ENCODE measurements at regions not wholly inside any gene's neighbourhood (a gene's known extent, or its start where the extent isn't known, plus 50 kb on each side); places are given as distances from the start of the nearest gene placed in this dataset.
"Not testable (repeated sequence)": the region's sequence is repeated elsewhere in the genome, so short reads cannot be mapped to it uniquely, and the experiment has no call there.

- no peak for DNase-seq (ENCODE audit: low read depth)
- Histone ChIP-seq H3K36me3 (ENCODE audit: control insufficient read depth, insufficient read depth, low read length, severe bottlenecking) (no peaks in the 10 kb centered on the region), H3K9ac (ENCODE audit: low read length) (no peak overlapping the region), H3K4me1 (ENCODE audit: control insufficient read depth, insufficient read depth, low read length) (no peaks in the 10 kb centered on the region), H3K27me3 (replicated peaks; ENCODE audit: control insufficient read depth, insufficient read depth, low read length) (no peaks in the 10 kb centered on the region), H3K4me3 (ENCODE audit: low read length) (no peak overlapping the region), H3K9me3 (ENCODE audit: control insufficient read depth, low read length) (no peaks in the 10 kb centered on the region)
Measured at GRCh38 chr5:88045165-88045564, 223.5 kb downstream of the TMEM161B start.

DNA sequence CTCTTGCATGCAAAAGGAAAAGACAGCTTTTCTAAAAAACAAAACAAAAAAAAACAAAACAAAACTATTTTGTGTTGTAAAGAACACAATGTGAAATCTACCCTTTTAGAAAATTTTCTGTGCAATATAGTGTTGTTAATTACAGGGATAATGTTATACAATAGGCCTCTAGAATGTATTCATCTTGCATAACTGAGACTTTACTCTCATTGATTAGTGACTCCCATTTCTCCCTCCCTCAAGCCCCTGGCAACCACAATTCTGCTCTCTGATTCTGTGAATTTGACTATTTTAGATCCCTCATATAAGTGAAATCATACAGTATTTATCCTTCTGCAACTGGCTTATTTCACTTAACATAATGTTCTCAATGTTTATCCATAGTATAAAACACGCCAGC lies 234.1 kb downstream of the TMEM161B start:
- Histone ChIP-seq H3K4me3 (ENCODE audit: low read length) (no peak overlapping the region), H3K36me3 (ENCODE audit: control insufficient read depth, insufficient read depth, low read length, severe bottlenecking) (no peaks in the 10 kb centered on the region), H3K4me1 (ENCODE audit: control insufficient read depth, insufficient read depth, low read length) (no peaks in the 10 kb centered on the region), H3K27me3 (replicated peaks; ENCODE audit: control insufficient read depth, insufficient read depth, low read length) (no peaks in the 10 kb centered on the region), H3K9me3 (ENCODE audit: control insufficient read depth, low read length) (no peaks in the 10 kb centered on the region), H3K9ac (ENCODE audit: low read length) (no peak overlapping the region)
- DNase-seq (ENCODE audit: low read depth): no peak

DNA sequence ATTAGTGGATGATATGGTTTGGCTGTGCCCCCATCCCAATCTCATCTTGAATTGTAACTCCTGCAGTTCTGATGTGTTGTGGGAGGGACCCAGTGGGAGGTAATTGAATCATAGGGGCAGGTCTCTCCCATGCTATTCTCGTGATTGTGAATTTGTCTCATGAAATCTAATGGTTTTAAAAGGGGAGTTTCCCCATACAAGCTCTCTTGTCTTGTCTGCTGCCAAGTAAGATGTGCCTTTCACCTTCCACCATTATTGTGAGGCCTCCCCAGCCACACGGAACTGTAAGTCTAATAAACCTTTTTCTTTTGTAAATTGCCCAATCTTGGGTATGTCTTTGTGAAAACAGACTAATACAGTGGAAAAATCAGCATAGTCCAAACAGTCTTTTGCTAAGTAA lies 235.5 kb downstream of the TMEM161B start:
- H3K36me3 ChIP-seq (ENCODE audit: control insufficient read depth, insufficient read depth, low read length, severe bottlenecking): no peaks in the 10 kb centered on the region
- no peaks in the 10 kb centered on the region for H3K9me3 ChIP-seq (ENCODE audit: control insufficient read depth, low read length)
- H3K4me1 ChIP-seq (ENCODE audit: control insufficient read depth, insufficient read depth, low read length): no peaks in the 10 kb centered on the region
- H3K4me3 ChIP-seq (ENCODE audit: low read length): no peak overlapping the region
- DNase-seq (ENCODE audit: low read depth): no peak
- H3K27me3 ChIP-seq (replicated peaks; ENCODE audit: control insufficient read depth, insufficient read depth, low read length): no peaks in the 10 kb centered on the region
- H3K9ac ChIP-seq (ENCODE audit: low read length): no peak overlapping the region

DNA sequence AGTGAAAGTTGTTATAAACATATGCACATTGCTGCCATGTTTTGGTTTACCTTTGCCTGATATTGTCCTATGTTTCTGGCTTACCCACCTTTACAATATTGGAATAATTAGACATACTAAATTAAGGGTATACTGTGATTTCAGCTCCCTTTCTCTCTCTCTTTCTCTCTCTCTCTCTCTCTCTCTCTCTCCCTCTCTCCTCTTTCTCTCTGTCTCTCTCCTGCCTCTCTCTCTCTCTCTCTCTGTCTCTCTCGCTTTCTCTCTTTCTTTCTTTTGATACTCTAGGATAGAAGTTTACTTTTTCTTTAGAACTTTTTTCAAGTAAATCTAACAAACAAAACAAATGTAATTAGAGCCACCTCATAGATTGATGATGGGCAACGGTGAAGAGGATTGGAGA lies 239.6 kb downstream of the TMEM161B start:
- Histone ChIP-seq H3K4me3 (ENCODE audit: low read length) (no peak overlapping the region), H3K27me3 (replicated peaks; ENCODE audit: control insufficient read depth, insufficient read depth, low read length) (no peaks in the 10 kb centered on the region), H3K9ac (ENCODE audit: low read length) (no peak overlapping the region), H3K4me1 (ENCODE audit: control insufficient read depth, insufficient read depth, low read length) (no peaks in the 10 kb centered on the region), H3K36me3 (ENCODE audit: control insufficient read depth, insufficient read depth, low read length, severe bottlenecking) (no peaks in the 10 kb centered on the region), H3K9me3 (ENCODE audit: control insufficient read depth, low read length) (no peaks in the 10 kb centered on the region)
- no peak for DNase-seq (ENCODE audit: low read depth)

DNA sequence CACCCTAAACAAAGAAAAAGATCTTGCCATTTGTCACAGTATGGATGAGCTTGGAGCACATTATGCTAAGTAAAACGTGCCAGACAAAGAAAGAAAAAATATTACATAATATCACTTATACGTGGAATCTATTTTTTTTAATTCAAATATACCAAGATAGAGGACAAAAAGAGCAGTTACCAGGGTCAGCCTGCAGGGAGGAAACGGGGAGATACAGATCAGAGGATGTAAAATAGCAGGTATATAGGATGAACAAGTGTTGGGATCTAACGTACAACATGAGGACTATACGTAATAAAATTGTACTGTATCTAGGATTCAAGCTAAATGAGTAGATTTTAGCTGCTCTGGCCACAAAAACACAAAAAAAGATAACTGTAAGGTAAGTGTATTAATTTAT lies 247.5 kb downstream of the TMEM161B start:
- Histone ChIP-seq H3K27me3 (replicated peaks; ENCODE audit: control insufficient read depth, insufficient read depth, low read length) (no peaks in the 10 kb centered on the region), H3K4me1 (ENCODE audit: control insufficient read depth, insufficient read depth, low read length) (no peaks in the 10 kb centered on the region), H3K9me3 (ENCODE audit: control insufficient read depth, low read length) (no peaks in the 10 kb centered on the region), H3K36me3 (ENCODE audit: control insufficient read depth, insufficient read depth, low read length, severe bottlenecking) (no peaks in the 10 kb centered on the region), H3K9ac (ENCODE audit: low read length) (no peak overlapping the region), H3K4me3 (ENCODE audit: low read length) (no peak overlapping the region)
- no peak for DNase-seq (ENCODE audit: low read depth)

GRCh38 chr5:88014984-88015383 lies 253.7 kb downstream of the TMEM161B start:
- not testable (repeated sequence) for H3K36me3 ChIP-seq (ENCODE audit: control insufficient read depth, insufficient read depth, low read length, severe bottlenecking); H3K27me3 ChIP-seq (replicated peaks; ENCODE audit: control insufficient read depth, insufficient read depth, low read length); H3K9me3 ChIP-seq (ENCODE audit: control insufficient read depth, low read length); H3K9ac ChIP-seq (ENCODE audit: low read length); H3K4me1 ChIP-seq (ENCODE audit: control insufficient read depth, insufficient read depth, low read length); DNase-seq (ENCODE audit: low read depth); H3K4me3 ChIP-seq (ENCODE audit: low read length)

GRCh38 chr5:88000877-88001276 lies 267.8 kb downstream of the TMEM161B start:
- Histone ChIP-seq H3K4me1 (ENCODE audit: control insufficient read depth, insufficient read depth, low read length) (no peaks in the 10 kb centered on the region), H3K9ac (ENCODE audit: low read length) (no peak overlapping the region), H3K4me3 (ENCODE audit: low read length) (no peak overlapping the region), H3K36me3 (ENCODE audit: control insufficient read depth, insufficient read depth, low read length, severe bottlenecking) (no peaks in the 10 kb centered on the region), H3K9me3 (ENCODE audit: control insufficient read depth, low read length) (no peaks in the 10 kb centered on the region), H3K27me3 (replicated peaks; ENCODE audit: control insufficient read depth, insufficient read depth, low read length) (no peaks in the 10 kb centered on the region)
- DNase-seq (ENCODE audit: low read depth): no peak

DNA sequence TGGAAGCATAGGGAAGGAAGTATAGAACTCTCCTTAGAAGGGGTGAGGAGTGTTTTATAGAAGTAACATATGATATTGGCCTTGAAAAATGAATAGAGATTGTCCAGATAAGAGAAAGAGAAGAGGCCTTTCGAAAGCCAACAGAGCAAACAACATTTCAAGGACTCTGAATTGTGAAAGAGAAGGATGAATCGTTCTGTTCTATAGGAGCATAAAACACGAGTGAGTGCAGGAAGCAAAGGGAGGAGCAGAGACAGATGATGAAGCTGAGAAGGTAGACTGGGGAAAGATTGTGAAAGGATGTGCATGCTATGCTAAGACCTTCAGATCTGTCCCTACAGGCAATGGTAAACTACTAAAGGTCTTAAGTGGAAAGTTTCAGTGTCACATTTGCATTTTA lies 271.0 kb downstream of the TMEM161B start:
- no peak overlapping the region for H3K9ac ChIP-seq (ENCODE audit: low read length)
- no peaks in the 10 kb centered on the region for H3K27me3 ChIP-seq (replicated peaks; ENCODE audit: control insufficient read depth, insufficient read depth, low read length)
- H3K9me3 ChIP-seq (ENCODE audit: control insufficient read depth, low read length): no peaks in the 10 kb centered on the region
- no peak for DNase-seq (ENCODE audit: low read depth)
- H3K4me3 ChIP-seq (ENCODE audit: low read length): no peak overlapping the region
- H3K4me1 ChIP-seq (ENCODE audit: control insufficient read depth, insufficient read depth, low read length): no peaks in the 10 kb centered on the region
- H3K36me3 ChIP-seq (ENCODE audit: control insufficient read depth, insufficient read depth, low read length, severe bottlenecking): no peaks in the 10 kb centered on the region

DNA sequence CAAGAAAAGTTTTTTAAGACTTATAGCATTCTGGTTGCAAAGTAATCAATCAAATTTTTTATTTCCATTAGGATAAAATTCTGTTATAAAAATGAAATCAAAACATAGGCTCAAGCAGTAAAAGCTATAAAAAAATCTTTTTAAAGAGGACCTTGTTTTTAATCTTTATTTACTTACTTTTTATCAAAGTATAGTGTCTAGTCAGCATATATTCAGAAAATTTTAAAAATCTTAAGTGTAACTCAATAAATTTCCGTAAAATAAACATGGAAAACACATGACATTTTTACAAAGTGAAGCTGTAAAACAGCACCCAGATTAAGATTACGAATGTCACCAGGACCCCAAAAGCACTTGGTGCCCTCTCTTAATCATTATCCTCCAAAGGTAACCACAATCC lies 302.4 kb downstream of the TMEM161B start:
- no peaks in the 10 kb centered on the region for H3K9me3 ChIP-seq (ENCODE audit: control insufficient read depth, low read length)
- no peak overlapping the region for H3K4me3 ChIP-seq (ENCODE audit: low read length)
- H3K4me1 ChIP-seq (ENCODE audit: control insufficient read depth, insufficient read depth, low read length): no peaks in the 10 kb centered on the region
- no peak for DNase-seq (ENCODE audit: low read depth)
- H3K27me3 ChIP-seq (replicated peaks; ENCODE audit: control insufficient read depth, insufficient read depth, low read length): no peaks in the 10 kb centered on the region
- H3K9ac ChIP-seq (ENCODE audit: low read length): no peak overlapping the region
- H3K36me3 ChIP-seq (ENCODE audit: control insufficient read depth, insufficient read depth, low read length, severe bottlenecking): no peaks in the 10 kb centered on the region

- DNase-seq (ENCODE audit: low read depth): no peak
- H3K4me3 ChIP-seq (ENCODE audit: low read length): no peak overlapping the region
- H3K9me3 ChIP-seq (ENCODE audit: control insufficient read depth, low read length): no peaks in the 10 kb centered on the region
- no peaks in the 10 kb centered on the region for H3K27me3 ChIP-seq (replicated peaks; ENCODE audit: control insufficient read depth, insufficient read depth, low read length)
- no peak overlapping the region for H3K9ac ChIP-seq (ENCODE audit: low read length)
- H3K4me1 ChIP-seq (ENCODE audit: control insufficient read depth, insufficient read depth, low read length): no peaks in the 10 kb centered on the region
- H3K36me3 ChIP-seq (ENCODE audit: control insufficient read depth, insufficient read depth, low read length, severe bottlenecking): no peaks in the 10 kb centered on the region
Measured at GRCh38 chr5:87954121-87954520, 314.5 kb downstream of the TMEM161B start.

DNA sequence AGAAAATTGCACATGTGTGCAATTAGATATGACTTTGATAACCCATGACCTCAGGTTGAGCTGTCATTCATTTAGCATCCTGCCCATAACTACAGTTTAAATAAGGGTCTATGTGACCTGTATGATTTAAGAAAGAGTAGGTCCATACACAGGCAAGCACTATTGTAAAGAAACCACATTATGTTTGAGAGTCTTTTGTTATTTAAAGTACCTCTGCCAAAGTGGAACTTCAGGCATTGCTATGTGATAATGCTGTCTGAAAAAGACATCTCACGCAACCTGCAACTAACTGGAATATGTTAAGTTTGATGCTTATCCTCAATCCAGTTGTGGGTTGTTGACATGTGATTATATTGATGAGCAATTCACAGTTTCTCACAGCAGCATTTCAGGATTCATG lies 317.0 kb downstream of the TMEM161B start:
- H3K4me3 ChIP-seq (ENCODE audit: low read length): no peak overlapping the region

DNA sequence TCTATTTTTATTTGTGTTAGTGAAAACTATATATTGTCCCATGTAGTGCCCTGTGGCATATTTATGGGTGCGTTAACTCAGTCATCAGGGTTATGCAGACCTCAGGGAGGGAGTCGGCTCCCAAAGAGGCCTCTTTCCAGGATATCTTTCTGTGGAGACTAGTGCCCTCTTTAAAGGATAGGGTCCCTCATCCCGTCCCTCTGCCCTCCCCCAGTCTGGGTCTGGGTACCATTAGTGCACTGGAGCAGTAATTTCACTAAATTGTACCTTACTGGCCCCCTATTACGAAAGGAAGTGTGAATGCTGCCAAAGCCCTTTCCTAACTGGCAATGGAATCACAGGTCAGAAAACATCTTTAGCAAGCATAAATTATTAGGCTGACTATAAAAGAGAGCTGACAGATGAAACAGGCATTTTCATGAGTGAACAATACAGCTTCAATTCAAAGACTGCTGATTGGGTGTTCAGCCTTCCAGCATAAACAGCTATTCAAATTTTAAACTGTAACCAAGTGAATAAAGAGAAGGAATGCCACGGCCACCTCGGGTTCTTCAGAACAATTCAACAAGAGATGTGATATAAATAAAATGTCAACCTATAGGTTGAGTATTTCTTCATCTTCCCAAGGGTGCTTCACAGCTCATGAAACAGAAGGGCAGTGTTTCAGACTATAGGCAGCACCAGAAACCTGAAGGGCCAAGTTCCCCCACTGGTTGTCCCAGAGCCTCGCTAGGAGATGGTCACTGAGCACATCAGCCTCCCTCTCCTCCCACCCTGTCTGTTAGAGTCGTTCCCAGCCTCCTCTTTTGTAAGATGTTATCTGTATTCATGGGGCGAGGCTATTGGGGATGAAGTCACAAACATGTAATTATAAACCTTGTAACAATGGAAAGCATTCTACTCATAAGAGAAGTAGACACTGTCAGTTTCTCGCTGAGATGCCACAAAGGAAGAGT lies 318.7 kb downstream of the TMEM161B start:
- Histone ChIP-seq H3K4me3 (ENCODE audit: low read length) (no peak overlapping the region), H3K27me3 (replicated peaks; ENCODE audit: control insufficient read depth, insufficient read depth, low read length) (no peaks in the 10 kb centered on the region), H3K36me3 (ENCODE audit: control insufficient read depth, insufficient read depth, low read length, severe bottlenecking) (no peaks in the 10 kb centered on the region), H3K9me3 (ENCODE audit: control insufficient read depth, low read length) (no peaks in the 10 kb centered on the region), H3K4me1 (ENCODE audit: control insufficient read depth, insufficient read depth, low read length) (no peaks in the 10 kb centered on the region), H3K9ac (ENCODE audit: low read length) (no peak overlapping the region)
- DNase-seq (ENCODE audit: low read depth): no peak

More for the DNA sequence above, 317.0 kb downstream of the TMEM161B start:
- Histone ChIP-seq H3K4me1 (ENCODE audit: control insufficient read depth, insufficient read depth, low read length) (no peaks in the 10 kb centered on the region), H3K9ac (ENCODE audit: low read length) (no peak overlapping the region), H3K9me3 (ENCODE audit: control insufficient read depth, low read length) (no peaks in the 10 kb centered on the region), H3K36me3 (ENCODE audit: control insufficient read depth, insufficient read depth, low read length, severe bottlenecking) (no peaks in the 10 kb centered on the region), H3K27me3 (replicated peaks; ENCODE audit: control insufficient read depth, insufficient read depth, low read length) (no peaks in the 10 kb centered on the region)
- no peak for DNase-seq (ENCODE audit: low read depth)
